HG03159 (cell line): ENCODE measurements at regions not wholly inside any gene's neighbourhood (a gene's known extent, or its start where the extent isn't known, plus 50 kb on each side); places are given as distances from the start of the nearest gene placed in this dataset.

ENCODE experiments used
- ATAC-seq: cut with Tn5 transposase; IDR thresholded peaks from one replicate; pipeline ENCODE4 v1.9.1; 2021; ENCODE audit warnings: mild to moderate bottlenecking, moderate library complexity; ENCODE audit not compliant: unreplicated experiment

DNA sequence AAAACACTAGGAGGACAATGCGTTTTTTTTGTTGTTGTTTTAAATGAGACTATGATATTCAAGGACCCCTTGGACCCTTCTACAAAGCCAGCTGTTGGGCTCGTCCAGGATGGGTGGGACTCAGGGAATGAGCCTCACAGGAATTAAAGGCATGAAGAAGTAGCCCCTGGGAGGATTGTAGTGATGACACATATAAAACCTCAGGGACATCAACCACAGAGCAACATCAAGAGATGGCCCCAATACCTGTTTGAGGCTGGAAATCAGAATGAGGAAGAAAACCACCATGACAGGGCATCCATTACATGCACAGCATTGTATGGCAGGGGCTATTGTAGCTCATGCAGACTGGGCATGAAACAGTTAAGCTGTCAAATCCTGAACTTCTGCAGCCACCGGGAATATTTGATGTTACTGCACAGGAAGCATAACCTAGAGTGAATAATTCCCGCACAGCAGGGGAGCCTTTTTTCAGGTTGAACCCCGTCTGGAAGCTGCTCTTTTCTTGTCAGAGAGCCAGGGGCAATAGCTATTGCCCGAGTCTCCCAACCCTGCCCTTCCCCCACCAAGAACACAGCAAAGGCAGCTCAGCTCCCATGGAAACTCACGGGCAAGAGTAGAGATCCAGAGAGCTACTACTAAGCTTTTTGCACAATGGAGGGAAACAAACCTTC, 140.2 kb upstream of the FGGY start:
- ATAC-seq = no peak

GRCh38 chr1:59158321-59158720, 138.6 kb upstream of the FGGY start:
- no peak for ATAC-seq

DNA sequence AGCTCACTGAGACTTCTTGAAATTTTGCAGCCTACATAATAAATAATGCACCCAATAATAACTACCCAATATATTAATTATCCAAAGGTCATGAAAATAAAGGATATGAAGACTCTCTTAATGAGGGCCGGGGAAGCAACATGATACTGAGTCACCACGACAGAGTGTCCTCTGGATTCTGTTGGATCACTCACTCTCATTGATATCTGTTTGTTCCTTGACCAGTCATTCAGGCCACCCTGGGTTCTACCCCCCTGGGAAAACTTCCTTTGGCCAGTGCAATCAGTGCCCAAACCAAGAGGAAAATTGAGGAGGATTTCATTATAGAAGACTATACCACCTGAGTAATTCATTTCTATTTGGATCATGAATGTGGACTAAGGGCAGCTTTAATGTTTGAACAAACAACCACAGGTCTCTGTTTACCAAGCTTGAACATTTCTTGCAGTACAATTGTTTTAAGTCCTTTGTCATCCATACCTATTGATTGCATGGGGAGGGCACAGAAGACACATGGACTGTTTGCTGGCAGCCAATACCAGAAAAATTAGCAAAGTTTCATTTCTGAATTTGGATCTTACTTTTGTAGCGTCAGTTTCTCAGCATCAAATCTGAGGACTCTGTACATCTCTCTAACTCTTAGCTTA, 137.2 kb upstream of the FGGY start:
- ATAC-seq = no peak

DNA sequence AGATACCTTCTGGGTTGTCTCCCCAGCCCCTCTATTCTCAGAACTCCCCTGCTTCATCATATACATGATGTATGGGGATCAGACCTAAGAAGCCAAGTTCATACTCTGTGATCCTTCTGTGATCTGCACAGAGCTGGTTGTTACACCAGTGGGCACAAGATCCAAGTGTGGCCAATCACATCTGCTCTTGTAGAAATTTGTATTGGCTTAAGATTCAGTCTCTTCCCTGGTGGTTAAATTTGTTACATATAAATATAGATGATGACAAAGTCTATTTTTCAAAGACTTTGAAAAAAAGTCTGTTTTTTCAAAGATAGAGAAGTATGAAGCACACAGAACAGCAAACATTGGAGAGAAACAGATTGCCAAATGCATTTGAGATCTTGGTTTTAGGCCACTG, 135.8 kb upstream of the FGGY start:
- no peak for ATAC-seq

- ATAC-seq = no peak
These were observed 134.2 kb upstream of the FGGY start for GRCh38 chr1:59162665-59163064.

DNA sequence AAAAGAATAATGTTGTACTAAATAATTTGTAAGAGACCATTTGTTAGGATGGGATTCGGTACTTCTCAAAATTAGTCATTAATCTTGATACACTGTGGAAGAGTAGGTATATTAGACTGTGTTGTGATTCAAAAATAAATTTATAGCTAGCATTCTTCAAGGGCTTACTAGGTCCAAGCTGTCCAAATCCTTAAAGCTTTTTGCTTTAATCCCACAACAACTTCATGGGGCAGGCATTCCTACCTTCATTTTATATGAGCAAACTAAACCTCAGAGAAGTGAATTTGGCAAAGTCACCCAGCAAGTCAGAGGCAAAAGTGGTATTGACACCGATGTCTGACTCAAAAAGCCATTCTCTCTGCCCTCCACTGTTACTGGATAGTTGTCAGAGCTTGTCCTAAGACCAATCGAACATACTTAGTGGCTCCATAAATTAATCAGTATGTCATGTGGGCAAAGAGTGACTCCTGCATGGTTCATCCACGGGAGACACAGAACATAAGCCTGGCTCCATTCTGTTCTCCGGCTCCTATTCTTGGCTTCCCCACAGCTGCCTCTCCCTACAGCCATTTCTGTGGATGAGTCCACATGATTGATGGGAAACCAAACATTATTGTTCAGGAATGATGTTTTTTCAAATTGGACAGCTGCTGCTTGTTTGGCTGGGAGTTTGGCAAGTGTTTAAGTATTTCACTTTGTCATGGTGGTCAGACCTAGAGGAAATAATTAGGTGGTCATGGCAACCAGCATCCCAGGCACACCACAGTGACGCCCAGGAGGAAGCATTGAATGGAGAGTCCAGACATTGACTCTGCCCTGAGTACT, 133.4 kb upstream of the FGGY start:
- no peak for ATAC-seq

- no peak for ATAC-seq
These were observed 132.5 kb upstream of the FGGY start for GRCh38 chr1:59164371-59164770.

DNA sequence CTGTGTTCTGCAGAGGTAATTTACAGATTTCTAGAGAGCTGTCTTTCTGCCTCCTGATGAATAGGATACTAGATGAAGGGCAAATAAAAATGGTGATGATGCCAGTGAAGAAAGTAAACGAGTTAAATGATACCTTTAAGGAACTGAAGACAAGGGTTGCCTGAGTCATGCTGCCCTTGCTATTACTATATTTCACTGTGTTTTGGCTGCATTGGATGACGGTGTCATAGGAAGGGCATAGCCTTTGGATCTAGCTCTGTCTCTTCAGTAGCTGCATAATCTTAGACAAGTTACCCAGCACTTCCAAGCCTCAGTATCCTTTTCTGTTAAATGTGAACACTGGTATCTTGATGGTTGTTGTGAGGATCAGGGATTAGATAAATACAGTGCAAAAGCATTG, 131.5 kb upstream of the FGGY start:
- no peak for ATAC-seq

DNA sequence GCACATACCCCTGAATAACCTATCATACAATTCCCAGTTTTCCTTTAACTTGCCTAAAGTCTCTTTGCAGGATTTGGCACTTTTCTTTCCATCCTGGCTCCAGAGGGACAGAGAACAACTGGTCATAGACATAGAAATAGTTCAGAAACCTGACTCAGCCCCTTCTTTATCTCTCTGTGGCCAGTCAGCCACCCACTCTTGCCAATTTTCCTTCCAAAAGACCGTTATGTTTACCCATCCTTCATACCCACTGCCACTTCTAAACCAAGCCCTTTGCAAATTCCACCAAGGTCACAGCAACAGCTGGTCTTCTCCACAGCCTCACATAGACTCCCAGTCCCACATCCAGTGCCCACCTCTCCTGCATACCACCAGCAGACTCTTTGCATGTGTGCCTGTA, 127.2 kb upstream of the FGGY start:
- no peak for ATAC-seq

GRCh38 chr1:59170659-59171058, 126.2 kb upstream of the FGGY start:
- no peak for ATAC-seq

DNA sequence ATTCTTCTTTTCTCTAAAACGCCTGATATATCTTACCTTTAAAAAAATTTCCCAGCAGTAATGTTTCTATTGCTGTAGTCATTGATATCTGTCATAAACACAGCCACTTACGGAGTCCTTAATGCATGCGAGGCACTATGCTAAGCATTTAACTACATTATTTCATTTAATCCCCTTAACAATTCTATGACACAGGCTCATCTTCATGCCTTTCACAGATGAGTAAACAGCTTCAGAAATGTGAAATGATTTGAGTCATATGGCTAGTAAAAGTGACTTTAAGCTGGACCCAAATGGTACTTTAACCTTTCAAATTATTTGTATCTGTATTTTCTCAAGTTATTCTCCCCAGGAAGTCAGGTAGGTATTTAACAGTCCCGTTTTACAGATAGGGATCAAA, 125.1 kb upstream of the FGGY start:
- no peak for ATAC-seq

GRCh38 chr1:59172693-59173092, 124.2 kb upstream of the FGGY start:
- ATAC-seq = no peak

GRCh38 chr1:59173721-59174120, 123.2 kb upstream of the FGGY start:
- no peak for ATAC-seq

GRCh38 chr1:59176471-59176870, 120.4 kb upstream of the FGGY start:
- no peak for ATAC-seq

- no peak for ATAC-seq
These were observed 119.1 kb upstream of the FGGY start for GRCh38 chr1:59177756-59178155.

GRCh38 chr1:59178339-59179187, 118.3 kb upstream of the FGGY start:
- ATAC-seq = no peak

DNA sequence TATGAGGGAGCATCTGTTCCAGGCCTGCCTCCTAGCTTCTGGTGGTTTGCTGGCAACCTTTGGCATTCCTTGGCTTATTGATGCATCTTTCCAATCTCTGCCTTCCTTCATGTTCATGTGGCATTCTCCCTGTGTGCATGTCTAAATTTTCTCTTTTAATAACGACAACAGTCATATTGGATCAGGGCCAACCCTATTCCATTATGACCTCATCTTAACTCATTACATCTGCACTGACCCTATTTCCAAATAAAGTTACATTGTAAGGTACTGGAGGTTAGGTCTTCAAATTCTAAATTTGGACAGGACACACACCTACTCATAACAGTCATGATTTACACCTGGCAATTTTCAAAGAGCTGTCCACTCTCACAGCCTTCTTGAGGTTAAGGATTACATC, 117.2 kb upstream of the FGGY start:
- ATAC-seq = no peak

DNA sequence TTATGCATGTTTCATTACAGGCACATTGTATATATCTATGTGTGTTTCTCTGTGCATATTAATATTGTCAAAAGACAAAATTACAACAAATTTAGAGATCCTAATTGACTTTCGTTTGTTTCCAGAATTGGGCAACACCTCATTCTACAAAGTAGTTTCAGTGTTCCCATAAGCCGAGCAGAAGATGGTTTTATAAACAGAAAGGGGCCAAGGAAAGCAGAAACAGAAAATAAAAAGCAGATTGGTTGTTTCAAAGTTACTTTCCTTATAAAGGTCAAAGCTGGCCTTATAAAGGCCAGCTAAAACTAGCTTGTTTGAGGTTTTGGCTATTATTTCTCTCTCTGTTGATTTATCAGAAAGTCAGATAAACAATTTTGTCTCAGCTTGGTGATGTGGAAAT, 116.2 kb upstream of the FGGY start:
- ATAC-seq = no peak

- ATAC-seq = no peak
These were observed 113.1 kb upstream of the FGGY start for GRCh38 chr1:59183749-59184317.

DNA sequence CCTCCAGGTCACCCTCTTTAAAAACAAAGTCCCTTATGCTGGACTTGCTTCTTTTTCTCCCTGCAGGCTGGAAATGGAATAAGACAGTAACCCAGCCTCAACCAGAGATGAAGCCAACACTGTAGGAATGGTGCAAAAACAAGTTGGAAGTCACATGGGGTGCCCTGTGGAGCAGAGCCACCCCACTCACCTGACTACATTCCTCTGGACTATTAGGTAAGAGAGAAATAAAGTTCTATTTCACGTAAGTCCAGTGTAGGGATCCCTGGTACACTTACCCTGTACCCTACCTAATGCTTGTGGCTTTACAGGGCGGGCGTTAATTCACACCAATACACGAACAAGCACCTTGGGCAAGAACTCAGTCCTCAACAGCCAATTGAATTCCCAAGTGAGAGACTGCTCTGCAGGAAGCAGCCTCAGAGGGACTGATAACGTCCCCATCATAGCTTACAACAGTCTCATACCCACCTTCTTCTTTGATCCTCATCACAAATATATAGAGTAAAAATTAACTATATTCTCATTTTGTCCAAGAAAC, 112.5 kb upstream of the FGGY start:
- no peak for ATAC-seq
